ENCODE measurements at regions not wholly inside any gene's neighbourhood (a gene's known extent, or its start where the extent isn't known, plus 50 kb on each side); places are given as distances from the start of the nearest gene placed in this dataset.

DNA sequence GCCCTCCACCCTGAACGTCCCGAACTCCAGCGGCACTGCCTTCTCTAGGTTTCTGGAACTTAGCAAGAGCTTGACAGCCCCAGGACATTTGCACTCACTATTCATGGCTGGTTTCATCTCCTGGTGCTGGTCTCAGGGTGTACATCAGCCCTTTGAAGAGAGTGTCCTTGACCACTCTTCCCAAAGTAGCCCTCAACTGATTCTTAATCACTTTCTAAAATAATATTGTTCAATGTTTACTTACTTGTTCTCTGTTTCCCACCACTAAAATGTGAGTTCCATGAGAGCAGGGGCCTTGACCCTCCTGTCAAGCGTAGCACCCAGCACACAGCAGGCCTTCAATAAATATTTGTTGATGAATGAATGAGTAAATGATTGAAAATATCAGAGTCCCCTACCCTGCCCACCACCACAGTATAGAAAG is 262.5 kb downstream of the RHOU start:
- Mint-ChIP-seq H3K27ac (ENCODE audit: unreplicated experiment) (no peak overlapping the region), H3K9me3 (ENCODE audit: unreplicated experiment) (no peaks in the 10 kb centered on the region), H3K4me1 (ENCODE audit: unreplicated experiment) (no peaks in the 10 kb centered on the region), H3K36me3 (ENCODE audit: unreplicated experiment) (no peaks in the 10 kb centered on the region), H3K4me3 (ENCODE audit: unreplicated experiment) (no peak overlapping the region), H3K27me3 (ENCODE audit: unreplicated experiment) (peaks cover 25% of the 10 kb centered on the region)
- TF ChIP-seq, protein P1, sequence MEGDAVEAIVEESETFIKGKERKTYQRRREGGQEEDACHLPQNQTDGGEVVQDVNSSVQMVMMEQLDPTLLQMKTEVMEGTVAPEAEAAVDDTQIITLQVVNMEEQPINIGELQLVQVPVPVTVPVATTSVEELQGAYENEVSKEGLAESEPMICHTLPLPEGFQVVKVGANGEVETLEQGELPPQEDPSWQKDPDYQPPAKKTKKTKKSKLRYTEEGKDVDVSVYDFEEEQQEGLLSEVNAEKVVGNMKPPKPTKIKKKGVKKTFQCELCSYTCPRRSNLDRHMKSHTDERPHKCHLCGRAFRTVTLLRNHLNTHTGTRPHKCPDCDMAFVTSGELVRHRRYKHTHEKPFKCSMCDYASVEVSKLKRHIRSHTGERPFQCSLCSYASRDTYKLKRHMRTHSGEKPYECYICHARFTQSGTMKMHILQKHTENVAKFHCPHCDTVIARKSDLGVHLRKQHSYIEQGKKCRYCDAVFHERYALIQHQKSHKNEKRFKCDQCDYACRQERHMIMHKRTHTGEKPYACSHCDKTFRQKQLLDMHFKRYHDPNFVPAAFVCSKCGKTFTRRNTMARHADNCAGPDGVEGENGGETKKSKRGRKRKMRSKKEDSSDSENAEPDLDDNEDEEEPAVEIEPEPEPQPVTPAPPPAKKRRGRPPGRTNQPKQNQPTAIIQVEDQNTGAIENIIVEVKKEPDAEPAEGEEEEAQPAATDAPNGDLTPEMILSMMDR (IDR thresholded peaks at IDR 0.05), result no peak
- DNase-seq (ENCODE audit: extremely low spot score, unreplicated experiment), result no peak

DNA sequence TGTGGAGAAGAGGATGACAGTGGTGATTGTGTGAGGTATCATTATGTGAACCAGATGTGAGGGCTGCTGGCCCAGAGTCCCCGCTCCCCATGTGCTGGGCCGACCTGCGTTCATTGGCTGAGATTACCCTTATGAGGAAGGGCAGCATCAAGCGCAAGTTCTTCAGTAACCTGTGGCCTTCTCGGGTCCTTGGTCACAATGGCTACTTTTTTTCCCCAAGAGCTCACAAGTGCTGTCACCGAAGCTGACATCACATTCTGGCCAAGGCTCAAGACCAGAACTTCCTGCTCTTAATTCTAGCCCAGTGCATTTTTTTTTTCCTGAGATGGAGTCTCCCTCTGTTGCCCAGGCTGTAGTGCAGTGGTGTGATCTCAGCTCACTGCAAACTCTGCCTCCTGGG is 262.9 kb downstream of the RHOU start:
- H3K4me3 Mint-ChIP-seq (ENCODE audit: unreplicated experiment), result no peak overlapping the region
- peaks cover 20% of the 10 kb centered on the region for H3K27me3 Mint-ChIP-seq (ENCODE audit: unreplicated experiment)
- H3K27ac Mint-ChIP-seq (ENCODE audit: unreplicated experiment), result no peak overlapping the region
- no peaks in the 10 kb centered on the region for H3K36me3 Mint-ChIP-seq (ENCODE audit: unreplicated experiment)
- no peak for DNase-seq (ENCODE audit: extremely low spot score, unreplicated experiment)
- TF ChIP-seq, protein P1 (IDR thresholded peaks at IDR 0.05), result no peak
- no peaks in the 10 kb centered on the region for H3K9me3 Mint-ChIP-seq (ENCODE audit: unreplicated experiment)
- H3K4me1 Mint-ChIP-seq (ENCODE audit: unreplicated experiment), result no peaks in the 10 kb centered on the region

DNA sequence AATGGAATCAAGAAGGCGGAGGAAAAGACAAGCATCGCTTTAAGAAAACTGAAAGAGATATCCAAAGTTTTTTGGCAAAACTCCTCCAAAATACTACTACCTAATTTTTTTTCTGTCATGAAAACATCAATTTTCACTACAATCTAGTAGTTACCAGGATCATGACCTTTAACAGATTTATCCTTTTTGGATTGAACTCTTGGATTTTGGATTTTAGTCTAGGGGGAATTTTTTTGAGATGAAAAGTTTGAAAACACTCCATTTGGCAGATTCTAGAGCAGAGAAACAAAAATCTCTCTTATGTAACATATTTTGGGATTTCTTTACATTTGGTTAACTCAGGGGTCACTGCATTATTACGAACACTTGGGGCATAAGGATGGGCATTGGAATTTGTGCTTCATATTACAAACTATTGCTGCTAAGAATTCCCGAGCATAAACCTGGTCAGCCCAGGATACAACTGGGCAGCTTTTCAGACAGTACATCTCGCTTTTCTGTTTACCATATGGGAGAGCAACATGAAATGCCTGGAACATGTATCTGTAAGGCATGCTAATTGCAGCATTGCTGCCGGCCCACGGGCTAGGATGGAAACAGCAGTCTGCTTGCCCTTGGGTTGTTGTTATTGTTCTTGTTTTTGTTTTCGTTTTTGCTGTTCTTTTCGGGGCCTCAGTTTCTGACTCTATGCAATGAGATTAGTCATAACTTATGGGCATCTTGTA is 264.3 kb downstream of the RHOU start:
- no peaks in the 10 kb centered on the region for H3K36me3 Mint-ChIP-seq (ENCODE audit: unreplicated experiment)
- peaks cover 11% of the 10 kb centered on the region for H3K27me3 Mint-ChIP-seq (ENCODE audit: unreplicated experiment)
- no peak overlapping the region for H3K4me3 Mint-ChIP-seq (ENCODE audit: unreplicated experiment)
- TF ChIP-seq, protein P1 (IDR thresholded peaks at IDR 0.05), result no peak
- no peaks in the 10 kb centered on the region for H3K9me3 Mint-ChIP-seq (ENCODE audit: unreplicated experiment)
- H3K27ac Mint-ChIP-seq (ENCODE audit: unreplicated experiment), result no peak overlapping the region
- DNase-seq (ENCODE audit: extremely low spot score, unreplicated experiment), result no peak
- no peaks in the 10 kb centered on the region for H3K4me1 Mint-ChIP-seq (ENCODE audit: unreplicated experiment)

DNA sequence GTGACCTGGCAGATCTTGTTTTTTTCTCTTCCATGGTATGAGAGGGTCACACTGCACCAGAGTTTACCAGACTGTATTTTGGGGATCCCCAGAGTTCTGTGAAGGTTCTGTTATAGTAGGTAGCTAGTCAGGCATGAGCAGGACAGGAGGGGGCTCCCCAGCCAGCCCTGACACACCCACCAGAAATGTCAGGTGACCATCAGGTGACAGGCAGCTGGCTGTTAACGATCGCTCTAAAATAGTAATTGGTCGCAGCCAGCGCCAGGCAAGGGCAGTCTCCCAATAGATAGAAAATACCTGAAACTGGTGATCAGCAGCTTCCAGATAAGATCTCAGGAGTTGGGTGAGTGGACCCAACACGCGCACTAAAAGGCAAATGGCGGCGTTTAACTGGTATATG is 264.9 kb downstream of the RHOU start:
- Mint-ChIP-seq H3K27me3 (ENCODE audit: unreplicated experiment) (peaks cover 6% of the 10 kb centered on the region), H3K9me3 (ENCODE audit: unreplicated experiment) (no peaks in the 10 kb centered on the region), H3K27ac (ENCODE audit: unreplicated experiment) (no peak overlapping the region), H3K4me1 (ENCODE audit: unreplicated experiment) (no peaks in the 10 kb centered on the region), H3K4me3 (ENCODE audit: unreplicated experiment) (no peak overlapping the region), H3K36me3 (ENCODE audit: unreplicated experiment) (no peaks in the 10 kb centered on the region)
- no peak for DNase-seq (ENCODE audit: extremely low spot score, unreplicated experiment)
- TF ChIP-seq, protein P1 (IDR thresholded peaks at IDR 0.05), result no peak

DNA sequence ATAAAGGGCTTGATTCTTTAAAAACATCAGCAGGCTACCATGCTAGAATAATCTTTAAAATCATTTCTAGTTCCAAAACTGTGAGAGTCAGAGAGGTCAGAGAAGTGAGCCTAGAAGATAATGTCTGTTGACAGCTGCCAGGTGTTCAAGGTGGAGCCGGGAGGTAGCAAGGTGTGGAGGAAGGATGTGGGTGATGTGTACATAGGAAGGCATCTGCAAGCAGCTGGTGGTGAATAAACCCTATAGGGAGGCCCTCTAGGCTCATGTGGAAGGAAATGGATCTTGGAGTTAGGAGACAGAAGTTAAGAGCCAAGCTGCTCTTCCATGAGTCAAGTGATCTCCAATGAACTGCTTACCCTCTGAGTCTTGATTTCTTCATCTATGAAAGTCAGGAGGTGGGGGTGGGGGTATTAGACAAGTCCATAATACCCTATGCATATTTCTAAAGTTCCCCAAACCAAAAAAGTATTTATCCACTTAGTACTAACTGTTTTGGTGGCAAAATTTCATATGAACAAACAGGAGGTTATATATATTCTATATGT is 266.3 kb downstream of the RHOU start:
- Mint-ChIP-seq H3K4me3 (ENCODE audit: unreplicated experiment) (no peak overlapping the region), H3K9me3 (ENCODE audit: unreplicated experiment) (no peaks in the 10 kb centered on the region), H3K27me3 (ENCODE audit: unreplicated experiment) (no peaks in the 10 kb centered on the region), H3K36me3 (ENCODE audit: unreplicated experiment) (no peaks in the 10 kb centered on the region), H3K27ac (ENCODE audit: unreplicated experiment) (no peak overlapping the region), H3K4me1 (ENCODE audit: unreplicated experiment) (no peaks in the 10 kb centered on the region)
- TF ChIP-seq, protein P1 (IDR thresholded peaks at IDR 0.05), result no peak
- no peak for DNase-seq (ENCODE audit: extremely low spot score, unreplicated experiment)

Data from osteocyte (in vitro differentiated cells).